DMS 273 (cell line): ENCODE measurements at regions not wholly inside any gene's neighbourhood (a gene's known extent, or its start where the extent isn't known, plus 50 kb on each side); places are given as distances from the start of the nearest gene placed in this dataset.
"Not testable (repeated sequence)": the region's sequence is repeated elsewhere in the genome, so short reads cannot be mapped to it uniquely, and the experiment has no call there.

Source experiments
- DNase-seq: peaks from one replicate; lab custom pipeline; 2025; ENCODE audit not compliant: unreplicated experiment; lab: John Stamatoyannopoulos, UW

- DNase-seq = no peak
Measured at GRCh38 chr9:85487872-85488271, 253.9 kb downstream of the AGTPBP1 start.

GRCh38 chr9:85484235-85484634, 257.5 kb downstream of the AGTPBP1 start:
- DNase-seq = no peak

GRCh38 chr9:85483208-85483607, 258.5 kb downstream of the AGTPBP1 start:
- peak; percentile 15 for DNase-seq

- DNase-seq = no peak
Measured at GRCh38 chr9:85479305-85479704, 262.4 kb downstream of the AGTPBP1 start.

GRCh38 chr9:85478847-85479246, 262.9 kb downstream of the AGTPBP1 start:
- DNase-seq = no peak

- not testable (repeated sequence) for DNase-seq
Measured at GRCh38 chr9:85474896-85475295, 266.9 kb downstream of the AGTPBP1 start.

- no peak for DNase-seq
Measured at GRCh38 chr9:85471791-85472190, 270.0 kb downstream of the AGTPBP1 start.

GRCh38 chr9:85469041-85469440, 272.7 kb downstream of the AGTPBP1 start:
- DNase-seq = no peak

GRCh38 chr9:85466834-85467233, 274.9 kb downstream of the AGTPBP1 start:
- DNase-seq = no peak

- DNase-seq = not testable (repeated sequence)
Measured at GRCh38 chr9:85458114-85458864, 283.5 kb downstream of the AGTPBP1 start.

GRCh38 chr9:85453850-85454249, 287.9 kb downstream of the AGTPBP1 start:
- no peak for DNase-seq

- DNase-seq = no peak
Measured at GRCh38 chr9:85452841-85453240, 288.9 kb downstream of the AGTPBP1 start.

GRCh38 chr9:85451680-85452079, 290.1 kb downstream of the AGTPBP1 start:
- DNase-seq = no peak

GRCh38 chr9:85445887-85446286, 295.9 kb downstream of the AGTPBP1 start:
- DNase-seq = no peak

- no peak for DNase-seq
Measured at GRCh38 chr9:85444243-85444642, 297.5 kb downstream of the AGTPBP1 start.

- DNase-seq = no peak
Measured at GRCh38 chr9:85443190-85443598, 298.6 kb downstream of the AGTPBP1 start.

GRCh38 chr9:85439791-85440190, 302.0 kb downstream of the AGTPBP1 start:
- peak; percentile 15 for DNase-seq

GRCh38 chr9:85433956-85434355, 307.8 kb downstream of the AGTPBP1 start:
- DNase-seq = not testable (repeated sequence)

- DNase-seq = not testable (repeated sequence)
Measured at GRCh38 chr9:85433551-85433950, 308.2 kb downstream of the AGTPBP1 start.

GRCh38 chr9:85433046-85433445, 308.7 kb downstream of the AGTPBP1 start:
- DNase-seq = no peak

GRCh38 chr9:85432599-85432998, 309.2 kb downstream of the AGTPBP1 start:
- DNase-seq = no peak

- DNase-seq = no peak
Measured at GRCh38 chr9:85431339-85432102, 310.2 kb downstream of the AGTPBP1 start.
